Suprapubic skin (tissue), 4 donors: ENCODE measurements at regions not wholly inside any gene's neighbourhood (a gene's known extent, or its start where the extent isn't known, plus 50 kb on each side); places are given as distances from the start of the nearest gene placed in this dataset.

Source experiments
- DNase-seq, 2 donors: peaks; one replicate each; pipeline ENCODE4 v3.0.0-alpha.2; 2019; ENCODE audit warnings: low spot score in 2 of 2
- H3K27ac ChIP-seq: fragments of 200-600 bp; sonication (generic); one replicate; pipeline ENCODE4 v1.5.1; 2019
- H3K27me3 ChIP-seq: fragments of 200-600 bp; sonication (generic); one replicate; pipeline ENCODE4 v1.5.1; 2019
- H3K36me3 ChIP-seq: fragments of 200-600 bp; sonication (generic); one replicate; pipeline ENCODE4 v1.5.1; 2019
- H3K4me1 ChIP-seq: fragments of 200-600 bp; sonication (generic); one replicate; pipeline ENCODE4 v1.5.1; 2019
- H3K4me3 ChIP-seq: fragments of 200-600 bp; sonication (generic); one replicate; pipeline ENCODE4 v1.5.1; 2019; ENCODE audit warnings: mild to moderate bottlenecking
- H3K9me3 ChIP-seq: fragments of 200-600 bp; sonication (generic); one replicate; pipeline ENCODE4 v1.5.1; 2019
- CTCF ChIP-seq, 2 donors: fragments of 200-600 bp in 1 of 2; fragments of 450-650 bp in 1 of 2; sonication (generic) in 1 of 2; IDR thresholded peaks; one replicate each; pipeline ENCODE4 v1.5.1; 2016 to 2019; ENCODE audit warnings: antibody characterized with exemption in 2 of 2, mild to moderate bottlenecking in 1 of 2, moderate library complexity in 1 of 2
- EP300 ChIP-seq: sonication (generic); formaldehyde crosslinking; IDR thresholded peaks from one replicate; pipeline ENCODE4 v1.6.1; 2017; ENCODE audit warnings: antibody characterized with exemption
- POLR2A ChIP-seq, 2 donors: fragments of 450-650 bp; IDR thresholded peaks; one replicate each; pipeline ENCODE4 v1.6.1; 2017; ENCODE audit warnings: antibody characterized with exemption in 2 of 2, mild to moderate bottlenecking in 2 of 2, moderate library complexity in 2 of 2
- POLR2AphosphoS5 ChIP-seq, 3 donors: sonication (generic); formaldehyde crosslinking; IDR thresholded peaks; one replicate each; pipeline ENCODE4 v1.6.1; 2017; ENCODE audit warnings: antibody characterized with exemption in 3 of 3
- WGBS: methylation state at CpG from one replicate; pipeline ENCODE4 v1.1.5; 2018; 5-methylcytosine and 5-hydroxymethylcytosine counted together

DNA sequence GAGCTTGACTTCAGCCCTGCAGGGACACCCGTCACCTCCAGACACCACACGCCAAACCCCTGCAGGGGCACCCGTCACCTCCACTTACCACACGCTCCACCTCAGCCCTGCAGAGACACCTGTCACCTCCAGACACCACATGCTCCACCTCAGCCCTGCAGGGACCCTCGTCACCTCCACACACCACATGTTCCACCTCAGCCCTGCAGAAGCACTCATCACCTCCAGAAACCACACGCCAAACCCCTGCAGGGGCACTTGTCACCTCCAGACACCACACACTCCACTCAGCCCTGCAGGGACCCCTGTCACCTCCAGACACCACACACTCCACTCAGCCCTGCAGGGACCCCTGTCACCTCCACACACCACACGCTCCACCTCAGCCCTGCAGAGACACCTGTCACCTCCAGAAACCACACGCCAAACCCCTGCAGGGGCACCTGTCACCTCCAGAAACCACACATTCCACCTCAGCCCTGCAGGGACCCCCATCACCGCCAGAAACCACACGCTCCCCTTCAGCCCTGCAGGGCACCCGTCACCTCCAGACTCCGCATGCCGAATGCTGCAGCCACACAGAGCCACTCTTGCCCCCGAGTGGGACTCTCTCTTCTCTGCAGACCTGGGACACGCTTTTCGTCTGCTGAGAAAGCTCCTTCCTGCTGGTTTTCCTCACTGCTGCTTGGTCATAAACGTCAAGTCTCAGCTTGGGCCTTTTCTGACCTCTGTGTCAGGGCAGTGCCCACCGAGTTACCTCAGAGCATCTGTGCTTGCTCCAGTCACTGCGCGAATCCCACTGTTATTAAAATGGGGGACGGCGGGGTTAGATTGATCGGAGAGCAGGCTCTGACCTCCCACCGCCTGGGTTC lies 77.5 kb upstream of the SALL3 start:
- peaks cover 3% of the 10 kb centered on the region for H3K9me3 ChIP-seq
- no peaks in the 10 kb centered on the region for H3K36me3 ChIP-seq
- peaks cover 8% of the 10 kb centered on the region for H3K27me3 ChIP-seq
- H3K27ac ChIP-seq = no peak overlapping the region
- no peak overlapping the region for H3K4me3 ChIP-seq
- 77% methylated on average over 20 of the region's 24 CpGs for WGBS
- no peaks in the 10 kb centered on the region for H3K4me1 ChIP-seq
- no peak for TF ChIP-seq CTCF (IDR thresholded peaks at IDR 0.05)
- no peak for TF ChIP-seq EP300
- no peak for TF ChIP-seq POLR2A (IDR thresholded peaks at IDR 0.05)
- TF ChIP-seq POLR2AphosphoS5 (IDR thresholded peaks at IDR 0.05) = no peak
- no peak for DNase-seq

DNA sequence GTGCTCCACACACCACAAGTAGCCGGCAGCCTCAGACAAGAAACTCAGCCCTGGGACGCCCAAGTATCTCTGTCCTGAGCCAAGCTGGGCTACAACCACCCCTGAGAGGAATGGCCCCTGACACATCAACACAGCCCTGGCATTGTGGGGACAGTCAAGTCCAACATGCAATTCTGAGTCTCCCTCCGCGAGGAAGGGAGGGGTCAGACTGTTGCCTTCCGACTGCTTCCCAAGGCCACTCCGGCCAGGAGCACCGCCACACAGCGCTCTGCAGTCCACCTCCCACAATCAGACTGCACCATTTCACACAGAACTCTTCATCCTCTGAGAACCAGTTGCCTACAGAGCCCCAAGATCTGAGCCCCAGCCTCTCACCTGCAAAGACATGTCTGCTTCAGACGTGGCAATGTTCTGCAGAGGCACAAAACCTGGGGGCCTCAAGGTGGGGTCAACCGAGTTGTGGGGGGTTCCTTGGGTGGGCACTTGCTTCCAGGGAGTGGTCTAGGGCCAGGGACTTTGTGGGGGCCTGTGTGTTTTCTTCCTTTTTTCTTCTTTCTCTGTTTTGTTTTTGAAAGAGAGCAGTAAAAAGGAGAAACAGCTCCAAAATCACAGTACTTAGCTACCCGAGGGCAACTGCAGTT lies 76.7 kb upstream of the SALL3 start:
- TF ChIP-seq POLR2A (IDR thresholded peaks at IDR 0.05) (no peak), EP300 (no peak), CTCF (IDR thresholded peaks at IDR 0.05) (no peak), POLR2AphosphoS5 (IDR thresholded peaks at IDR 0.05) (no peak)
- no peak for DNase-seq
- WGBS = 69% methylated on average over 11 of the region's 11 CpGs
- Histone ChIP-seq H3K4me1 (no peaks in the 10 kb centered on the region), H3K9me3 (peaks cover 3% of the 10 kb centered on the region), H3K4me3 (no peak overlapping the region), H3K36me3 (no peaks in the 10 kb centered on the region), H3K27ac (no peak overlapping the region), H3K27me3 (peaks cover 8% of the 10 kb centered on the region)

DNA sequence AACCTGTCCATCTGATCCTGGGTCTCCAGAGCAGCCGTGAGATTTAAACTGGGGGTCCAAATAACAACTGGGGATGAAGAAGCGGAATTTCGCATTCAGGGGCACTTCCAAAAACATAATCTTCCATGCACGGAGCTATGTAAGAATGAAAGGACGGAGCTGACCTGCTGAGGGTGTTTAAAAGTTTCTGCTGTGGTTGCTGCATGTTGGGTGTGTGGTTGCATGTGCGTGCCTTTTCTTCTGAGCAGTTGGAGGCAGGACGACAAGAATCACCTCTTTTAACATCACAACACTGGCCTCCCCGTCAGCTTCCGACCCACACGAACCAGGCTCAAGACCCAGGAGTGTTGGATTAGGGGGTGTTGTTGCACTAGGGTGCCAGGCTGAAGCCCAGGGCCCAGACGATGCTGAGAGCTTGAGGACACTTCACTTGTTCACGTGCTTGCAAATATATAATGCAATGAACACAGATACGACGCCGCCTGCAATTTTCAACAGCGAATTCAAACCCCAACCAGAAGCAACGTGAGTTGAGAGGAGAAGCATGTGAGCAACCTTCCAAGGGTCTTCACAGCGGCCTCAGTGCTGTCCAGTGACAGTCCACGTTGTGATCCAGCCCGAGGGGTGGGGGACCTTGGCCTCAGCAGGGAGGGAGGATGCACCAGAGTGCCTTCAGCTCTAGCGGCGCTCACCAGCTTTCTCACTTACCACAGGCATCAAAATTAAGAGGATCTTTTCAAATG lies 76.0 kb upstream of the SALL3 start:
- no peak for DNase-seq
- WGBS = 68% methylated on average over 19 of the region's 22 CpGs
- TF ChIP-seq POLR2A (IDR thresholded peaks at IDR 0.05) (no peak), CTCF (IDR thresholded peaks at IDR 0.05) (no peak), POLR2AphosphoS5 (IDR thresholded peaks at IDR 0.05) (no peak), EP300 (no peak)
- H3K27ac ChIP-seq = no peak overlapping the region
- peaks cover 8% of the 10 kb centered on the region for H3K27me3 ChIP-seq
- H3K4me1 ChIP-seq = no peaks in the 10 kb centered on the region
- peaks cover 3% of the 10 kb centered on the region for H3K9me3 ChIP-seq
- H3K36me3 ChIP-seq = no peaks in the 10 kb centered on the region
- no peak overlapping the region for H3K4me3 ChIP-seq

GRCh38 chr18:78904179-78904531 lies 75.5 kb upstream of the SALL3 start:
- H3K36me3 ChIP-seq = no peaks in the 10 kb centered on the region
- H3K9me3 ChIP-seq = peaks cover 2% of the 10 kb centered on the region
- no peak for DNase-seq
- WGBS = 74% methylated on average over 11 of the region's 11 CpGs
- H3K4me1 ChIP-seq = no peaks in the 10 kb centered on the region
- no peak overlapping the region for H3K4me3 ChIP-seq
- peaks cover 8% of the 10 kb centered on the region for H3K27me3 ChIP-seq
- H3K27ac ChIP-seq = no peak overlapping the region
- TF ChIP-seq EP300 (no peak), POLR2AphosphoS5 (IDR thresholded peaks at IDR 0.05) (no peak), POLR2A (IDR thresholded peaks at IDR 0.05) (no peak), CTCF (IDR thresholded peaks at IDR 0.05) (no peak)

GRCh38 chr18:78905334-78905733 lies 74.3 kb upstream of the SALL3 start:
- 89% methylated on average over 9 of the region's 9 CpGs for WGBS
- Histone ChIP-seq H3K36me3 (no peaks in the 10 kb centered on the region), H3K27me3 (peaks cover 8% of the 10 kb centered on the region), H3K4me3 (no peak overlapping the region), H3K4me1 (no peaks in the 10 kb centered on the region), H3K27ac (no peak overlapping the region), H3K9me3 (no peaks in the 10 kb centered on the region)
- TF ChIP-seq CTCF (IDR thresholded peaks at IDR 0.05) = no peak
- no peak for TF ChIP-seq POLR2A (IDR thresholded peaks at IDR 0.05)
- TF ChIP-seq EP300 = no peak
- TF ChIP-seq POLR2AphosphoS5 (IDR thresholded peaks at IDR 0.05) = no peak
- DNase-seq = no peak
